ENCODE measurements at regions not wholly inside any gene's neighbourhood (a gene's known extent, or its start where the extent isn't known, plus 50 kb on each side); places are given as distances from the start of the nearest gene placed in this dataset.

- no peak for FAIRE-seq
- H3K36me3 ChIP-seq (ENCODE audit: control insufficient read depth in 2 of 2, extremely low read depth in 1 of 2, insufficient read depth in 2 of 2, low read length in 2 of 2), result no peaks in the 10 kb centered on the region
- dilution Hi-C loops (cut with MboI; ENCODE audit: extremely low pct_ligation_motif_present, low sequenced_read_pairs), result no loop called here
- H3K27me3 ChIP-seq (ENCODE audit: control insufficient read depth in 2 of 2, insufficient read depth in 2 of 2, low read length in 2 of 2), result no peaks in the 10 kb centered on the region
- no peak for DNase-seq (ENCODE audit: low read depth, low spot score)
- ChIA-PET POLR2A (no interaction called here), CTCF (no interaction called here)
- H4K20me1 ChIP-seq (replicated peaks; ENCODE audit: control insufficient read depth, extremely low read depth, insufficient read depth, low read length), result no peaks in the 10 kb centered on the region
- intact Hi-C loops (cut with micrococcal nuclease), result no loop called here
- H3K4me3 ChIP-seq (replicated peaks in 1 of 3; ENCODE audit: insufficient read depth in 1 of 3, low read depth in 1 of 3, low read length in 3 of 3), result no peak overlapping the region
- TF ChIP-seq GATA2 (IDR thresholded peaks at IDR 0.05; ENCODE audit: insufficient read depth, insufficient read length, low read depth, low read length) (no peak), FOS (IDR thresholded peaks at IDR 0.05; ENCODE audit: borderline replicate concordance, insufficient read depth, low read length) (no peak), POLR2AphosphoS5 (IDR thresholded peaks at IDR 0.05; ENCODE audit: insufficient read depth, low read depth, low read length) (no peak), CTCF (IDR thresholded peaks at IDR 0.05; ENCODE audit: extremely low read depth in 1 of 2, insufficient read depth in 1 of 2, low read depth in 1 of 2, low read length in 2 of 2) (no peak)
- no peak overlapping the region for H3K4me2 ChIP-seq (ENCODE audit: insufficient read depth, low read length)
- BruUV-seq (replicated peaks), result no TSS peak
- H3K9ac ChIP-seq (replicated peaks; ENCODE audit: extremely low read depth, insufficient read depth, low read length), result no peak overlapping the region
- H3K4me1 ChIP-seq (ENCODE audit: control insufficient read depth, extremely low read depth, insufficient read depth, low read length), result no peaks in the 10 kb centered on the region
- H3K9me3 ChIP-seq (replicated peaks; ENCODE audit: control insufficient read depth, insufficient read depth, low read length), result no peaks in the 10 kb centered on the region
- no peak overlapping the region for H2AFZ ChIP-seq (ENCODE audit: low read depth, low read length)
- H3K9me1 ChIP-seq (replicated peaks; ENCODE audit: control insufficient read depth, extremely low read depth, insufficient read depth, low read length), result no peaks in the 10 kb centered on the region
- H3K79me2 ChIP-seq (ENCODE audit: control insufficient read depth, insufficient read depth, low read length), result no peaks in the 10 kb centered on the region
- no peak overlapping the region for H3K27ac ChIP-seq (ENCODE audit: insufficient read depth, low read depth, low read length)
These were observed 535.9 kb upstream of the FAT3 start for GRCh38 chr11:91688672-91689071.

GRCh38 chr11:91686700-91687099 lies 537.9 kb upstream of the FAT3 start:
- ChIA-PET POLR2A (no interaction called here), CTCF (no interaction called here)
- Histone ChIP-seq H3K27me3 (ENCODE audit: control insufficient read depth in 2 of 2, insufficient read depth in 2 of 2, low read length in 2 of 2) (no peaks in the 10 kb centered on the region), H2AFZ (ENCODE audit: low read depth, low read length) (no peak overlapping the region), H3K4me3 (replicated peaks in 1 of 3; ENCODE audit: insufficient read depth in 1 of 3, low read depth in 1 of 3, low read length in 3 of 3) (no peak overlapping the region), H3K9ac (replicated peaks; ENCODE audit: extremely low read depth, insufficient read depth, low read length) (no peak overlapping the region), H3K4me2 (ENCODE audit: insufficient read depth, low read length) (no peak overlapping the region), H3K9me1 (replicated peaks; ENCODE audit: control insufficient read depth, extremely low read depth, insufficient read depth, low read length) (no peaks in the 10 kb centered on the region), H4K20me1 (replicated peaks; ENCODE audit: control insufficient read depth, extremely low read depth, insufficient read depth, low read length) (no peaks in the 10 kb centered on the region), H3K27ac (ENCODE audit: insufficient read depth, low read depth, low read length) (no peak overlapping the region), H3K79me2 (ENCODE audit: control insufficient read depth, insufficient read depth, low read length) (no peaks in the 10 kb centered on the region), H3K4me1 (ENCODE audit: control insufficient read depth, extremely low read depth, insufficient read depth, low read length) (no peaks in the 10 kb centered on the region), H3K36me3 (ENCODE audit: control insufficient read depth in 2 of 2, extremely low read depth in 1 of 2, insufficient read depth in 2 of 2, low read length in 2 of 2) (no peaks in the 10 kb centered on the region), H3K9me3 (replicated peaks; ENCODE audit: control insufficient read depth, insufficient read depth, low read length) (no peaks in the 10 kb centered on the region)
- TF ChIP-seq MAX (IDR thresholded peaks at IDR 0.05; ENCODE audit: insufficient read depth, insufficient read length) (no peak), CTCF (IDR thresholded peaks at IDR 0.05; ENCODE audit: extremely low read depth in 1 of 2, insufficient read depth in 1 of 2, low read depth in 1 of 2, low read length in 2 of 2) (no peak), JUN (IDR thresholded peaks at IDR 0.05; ENCODE audit: borderline replicate concordance, insufficient read depth, insufficient read length, low read depth) (no peak), FOS (IDR thresholded peaks at IDR 0.05; ENCODE audit: borderline replicate concordance, insufficient read depth, low read length) (no peak), POLR2A (IDR thresholded peaks at IDR 0.05; ENCODE audit: low read depth, low read length) (no peak), MYC (IDR thresholded peaks at IDR 0.05; ENCODE audit: low read depth, low read length) (no peak), GATA2 (IDR thresholded peaks at IDR 0.05; ENCODE audit: insufficient read depth, insufficient read length, low read depth, low read length) (no peak), EZH2 (IDR thresholded peaks at IDR 0.05; ENCODE audit: borderline replicate concordance, low read depth, low read length, severe bottlenecking) (no peak), POLR2AphosphoS5 (IDR thresholded peaks at IDR 0.05; ENCODE audit: insufficient read depth, low read depth, low read length) (no peak)
- no peak for FAIRE-seq
- dilution Hi-C loops (cut with MboI; ENCODE audit: extremely low pct_ligation_motif_present, low sequenced_read_pairs) (no loop called here), intact Hi-C loops (cut with micrococcal nuclease) (no loop called here)
- no peak for DNase-seq (ENCODE audit: low read depth, low spot score)
- BruUV-seq (replicated peaks), result no TSS peak

Measured in endothelial cell of umbilical vein (primary cell).